GM12878 (cell line): ENCODE measurements at regions not wholly inside any gene's neighbourhood (a gene's known extent, or its start where the extent isn't known, plus 50 kb on each side); places are given as distances from the start of the nearest gene placed in this dataset.

ENCODE experiments used
- EP300 ChIP-seq, 2 experiments: fragments of 150-350 bp in 1 of 2; IDR thresholded peaks; 2 replicates each; pipeline ENCODE4 v1.6.1; 2011 to 2012; ENCODE audit warnings: low read depth in 2 of 2, low read length in 2 of 2, borderline replicate concordance in 1 of 2, improper control_type of control experiment in 1 of 2, inconsistent platforms in 1 of 2; ENCODE audit not compliant: control insufficient read depth in 1 of 2
- FOXK2 ChIP-seq: fragments of 450-650 bp; IDR thresholded peaks from 2 replicates; pipeline ENCODE4 v1.6.1; 2017; ENCODE audit warnings: mild to moderate bottlenecking, moderate library complexity
- JUND ChIP-seq: IDR thresholded peaks from 2 replicates; pipeline ENCODE4 v1.6.1; 2012; ENCODE audit warnings: low read depth, mild to moderate bottlenecking, low read length, improper control_type of control experiment, moderate library complexity
- MYC ChIP-seq: IDR thresholded peaks from 2 replicates; pipeline ENCODE4 v1.6.1; 2011; ENCODE audit warnings: mild to moderate bottlenecking, low read length, moderate library complexity, inconsistent platforms; ENCODE audit not compliant: insufficient read depth, insufficient replicate concordance, insufficient read length, severe bottlenecking
- NR2C2 ChIP-seq: IDR thresholded peaks from 2 replicates; pipeline ENCODE4 v1.6.1; 2011; ENCODE audit warnings: borderline replicate concordance, low read depth; ENCODE audit not compliant: control insufficient read depth, insufficient read length
- NRF1 ChIP-seq: conservative IDR thresholded peaks from 2 replicates; pipeline ENCODE4 v1.6.1; 2011; ENCODE audit warnings: mild to moderate bottlenecking, low read depth, low read length, improper control_type of control experiment
- SMARCA5 ChIP-seq: fragments of 450-650 bp; IDR thresholded peaks from 2 replicates; pipeline ENCODE4 v1.6.1; 2017; ENCODE audit warnings: mild to moderate bottlenecking
- TCF7 ChIP-seq: IDR thresholded peaks from 2 replicates; pipeline ENCODE4 v1.6.1; 2014; ENCODE audit warnings: antibody characterized with exemption, borderline replicate concordance
- TF ChIP-seq, protein P1 (sequence below): IDR thresholded peaks from 2 replicates; pipeline ENCODE4 v1.6.1; 2011; ENCODE audit warnings: mild to moderate bottlenecking, low read depth, low read length, moderate library complexity; ENCODE audit not compliant: insufficient replicate concordance
- TF ChIP-seq, protein P2 (sequence below): IDR thresholded peaks from 2 replicates; pipeline ENCODE4 v1.6.1; 2012; ENCODE audit warnings: mild to moderate bottlenecking, low read depth, low read length

DNA sequence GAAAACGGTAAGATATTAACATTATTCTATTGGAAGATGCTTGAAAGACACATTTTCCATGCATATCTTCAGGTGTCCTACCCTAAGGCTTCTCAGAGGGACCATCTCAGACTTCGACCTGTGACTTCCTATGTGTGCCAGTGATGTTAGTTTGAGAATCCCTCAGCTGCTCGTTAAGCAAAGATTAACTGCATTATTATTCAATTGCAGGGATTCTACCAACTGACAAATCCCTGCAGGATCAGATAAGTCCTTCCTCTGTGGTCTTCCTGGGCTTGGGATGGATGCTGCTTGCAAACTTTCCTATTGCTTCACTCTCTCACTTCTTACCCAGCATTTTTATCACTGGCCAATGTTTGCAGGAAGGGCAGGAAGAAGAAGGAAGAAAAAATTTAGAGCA, 83.0 kb upstream of the PPARGC1A start (continued):
- TF ChIP-seq, protein P1, sequence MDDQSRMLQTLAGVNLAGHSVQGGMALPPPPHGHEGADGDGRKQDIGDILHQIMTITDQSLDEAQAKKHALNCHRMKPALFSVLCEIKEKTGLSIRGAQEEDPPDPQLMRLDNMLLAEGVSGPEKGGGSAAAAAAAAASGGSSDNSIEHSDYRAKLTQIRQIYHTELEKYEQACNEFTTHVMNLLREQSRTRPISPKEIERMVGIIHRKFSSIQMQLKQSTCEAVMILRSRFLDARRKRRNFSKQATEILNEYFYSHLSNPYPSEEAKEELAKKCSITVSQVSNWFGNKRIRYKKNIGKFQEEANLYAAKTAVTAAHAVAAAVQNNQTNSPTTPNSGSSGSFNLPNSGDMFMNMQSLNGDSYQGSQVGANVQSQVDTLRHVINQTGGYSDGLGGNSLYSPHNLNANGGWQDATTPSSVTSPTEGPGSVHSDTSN = no peak
- no peak for TF ChIP-seq NR2C2
- TF ChIP-seq FOXK2 = no peak
- no peak for TF ChIP-seq JUND
- no peak for TF ChIP-seq MYC
- TF ChIP-seq, protein P2, sequence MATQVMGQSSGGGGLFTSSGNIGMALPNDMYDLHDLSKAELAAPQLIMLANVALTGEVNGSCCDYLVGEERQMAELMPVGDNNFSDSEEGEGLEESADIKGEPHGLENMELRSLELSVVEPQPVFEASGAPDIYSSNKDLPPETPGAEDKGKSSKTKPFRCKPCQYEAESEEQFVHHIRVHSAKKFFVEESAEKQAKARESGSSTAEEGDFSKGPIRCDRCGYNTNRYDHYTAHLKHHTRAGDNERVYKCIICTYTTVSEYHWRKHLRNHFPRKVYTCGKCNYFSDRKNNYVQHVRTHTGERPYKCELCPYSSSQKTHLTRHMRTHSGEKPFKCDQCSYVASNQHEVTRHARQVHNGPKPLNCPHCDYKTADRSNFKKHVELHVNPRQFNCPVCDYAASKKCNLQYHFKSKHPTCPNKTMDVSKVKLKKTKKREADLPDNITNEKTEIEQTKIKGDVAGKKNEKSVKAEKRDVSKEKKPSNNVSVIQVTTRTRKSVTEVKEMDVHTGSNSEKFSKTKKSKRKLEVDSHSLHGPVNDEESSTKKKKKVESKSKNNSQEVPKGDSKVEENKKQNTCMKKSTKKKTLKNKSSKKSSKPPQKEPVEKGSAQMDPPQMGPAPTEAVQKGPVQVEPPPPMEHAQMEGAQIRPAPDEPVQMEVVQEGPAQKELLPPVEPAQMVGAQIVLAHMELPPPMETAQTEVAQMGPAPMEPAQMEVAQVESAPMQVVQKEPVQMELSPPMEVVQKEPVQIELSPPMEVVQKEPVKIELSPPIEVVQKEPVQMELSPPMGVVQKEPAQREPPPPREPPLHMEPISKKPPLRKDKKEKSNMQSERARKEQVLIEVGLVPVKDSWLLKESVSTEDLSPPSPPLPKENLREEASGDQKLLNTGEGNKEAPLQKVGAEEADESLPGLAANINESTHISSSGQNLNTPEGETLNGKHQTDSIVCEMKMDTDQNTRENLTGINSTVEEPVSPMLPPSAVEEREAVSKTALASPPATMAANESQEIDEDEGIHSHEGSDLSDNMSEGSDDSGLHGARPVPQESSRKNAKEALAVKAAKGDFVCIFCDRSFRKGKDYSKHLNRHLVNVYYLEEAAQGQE = no peak
- TF ChIP-seq TCF7 = no peak
- no peak for TF ChIP-seq EP300 (IDR thresholded peaks at IDR 0.05; ENCODE audit: borderline replicate concordance in 1 of 2, control insufficient read depth in 1 of 2, low read depth in 2 of 2, low read length in 2 of 2)
- TF ChIP-seq SMARCA5 = no peak
- TF ChIP-seq NRF1 = no peak
